ENCODE measurements at regions not wholly inside any gene's neighbourhood (a gene's known extent, or its start where the extent isn't known, plus 50 kb on each side); places are given as distances from the start of the nearest gene placed in this dataset.

DNA sequence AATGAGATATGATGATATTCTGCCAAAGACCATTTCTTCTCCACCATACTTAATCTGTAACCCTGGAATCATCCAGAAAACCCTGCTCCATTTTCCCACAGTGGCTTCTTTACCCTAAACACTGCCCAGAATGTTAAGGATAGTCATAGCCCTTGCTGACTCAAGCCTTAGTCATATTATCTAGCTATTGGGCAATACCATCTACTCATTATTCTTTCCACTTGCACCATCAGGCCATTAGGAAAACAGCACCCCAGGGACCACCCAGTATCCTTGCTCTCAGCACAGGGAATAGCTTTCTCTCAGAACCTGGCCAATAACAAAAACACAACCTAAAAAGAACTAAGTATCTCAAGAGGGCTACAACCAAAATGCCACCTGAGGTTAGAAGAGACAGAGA is 445.7 kb upstream of the SLC14A2 start:
- Histone ChIP-seq H3K27ac (peak overlapping the region; percentile 0), H3K4me3 (no peak overlapping the region), H3K4me1 (peaks cover 42% of the 10 kb centered on the region), H3K27me3 (ENCODE audit: insufficient read depth in 3 of 3, low read length in 2 of 3) (no peaks in the 10 kb centered on the region), H3K9me3 (no peaks in the 10 kb centered on the region), H3K36me3 (ENCODE audit: insufficient read depth in 1 of 2, low read depth in 1 of 2) (no peaks in the 10 kb centered on the region)
- DNase-seq (peak; percentile 61 to 72), ATAC-seq (peak; percentile 56 to 63 (median 59))
- intact Hi-C loops (cut with DNase I), result loop anchor here in 1 of 2 donors (10.0 kb wide), 1 partner anchor 165 kb away; no protein-coding TSS in a partner anchor
- TF ChIP-seq CTCF (IDR thresholded peaks at IDR 0.05), result no peak

- DNase-seq (peak in 1 of 2 donors; percentile 19), ATAC-seq (peak in 2 of 4 donors; percentile 7 to 34)
- TF ChIP-seq CTCF (IDR thresholded peaks at IDR 0.05), result no peak
- Histone ChIP-seq H3K27me3 (ENCODE audit: insufficient read depth in 3 of 3, low read length in 2 of 3) (no peaks in the 10 kb centered on the region), H3K4me1 (peaks cover 32% of the 10 kb centered on the region), H3K9me3 (no peaks in the 10 kb centered on the region), H3K27ac (no peak overlapping the region), H3K36me3 (ENCODE audit: insufficient read depth in 1 of 2, low read depth in 1 of 2) (no peaks in the 10 kb centered on the region), H3K4me3 (no peak overlapping the region)
- whole genome bisulfite sequencing, 3 donors, result 50 to 70% (median 67%) methylated on average over 4 of the region's 4 CpGs
- intact Hi-C loops (cut with DNase I), result no loop called here
These were observed 443.5 kb upstream of the SLC14A2 start for GRCh38 chr18:45171679-45172191.

DNA sequence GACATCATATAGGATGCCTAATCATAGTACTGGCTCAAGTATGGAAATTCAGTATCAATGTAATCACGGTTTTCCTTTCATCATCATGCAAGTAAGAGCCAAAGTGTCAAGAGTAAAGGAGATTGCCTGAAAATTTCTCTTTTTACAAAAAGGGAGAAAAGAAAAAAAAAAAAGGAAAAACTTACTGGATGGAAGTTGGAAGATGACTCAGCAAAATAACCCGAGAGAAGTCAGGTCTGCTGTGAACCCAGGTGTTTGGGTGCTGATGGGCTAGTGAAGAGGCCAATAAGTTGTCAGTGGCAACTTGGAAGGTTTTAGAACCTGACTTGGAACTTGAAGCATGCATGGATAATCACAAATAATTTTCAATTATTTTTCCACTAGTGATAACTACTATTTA is 441.9 kb upstream of the SLC14A2 start:
- TF ChIP-seq CTCF (IDR thresholded peaks at IDR 0.05), result no peak
- intact Hi-C loops (cut with DNase I), result no loop called here
- Histone ChIP-seq H3K9me3 (no peaks in the 10 kb centered on the region), H3K27me3 (ENCODE audit: insufficient read depth in 3 of 3, low read length in 2 of 3) (no peaks in the 10 kb centered on the region), H3K4me1 (peaks cover 19% of the 10 kb centered on the region), H3K4me3 (no peak overlapping the region), H3K27ac (no peak overlapping the region), H3K36me3 (ENCODE audit: insufficient read depth in 1 of 2, low read depth in 1 of 2) (no peaks in the 10 kb centered on the region)
- DNase-seq (no peak), ATAC-seq (no peak)
- 78 to 93% (median 81%) methylated on average over 2 of the region's 2 CpGs for WGBS, 3 donors

- DNase-seq (no peak), ATAC-seq (peak in 3 of 4 donors; percentile 26 to 64 (median 28))
- Histone ChIP-seq H3K27me3 (ENCODE audit: insufficient read depth in 3 of 3, low read length in 2 of 3) (no peaks in the 10 kb centered on the region), H3K9me3 (no peaks in the 10 kb centered on the region), H3K4me1 (peaks cover 15% of the 10 kb centered on the region), H3K36me3 (ENCODE audit: insufficient read depth in 1 of 2, low read depth in 1 of 2) (no peaks in the 10 kb centered on the region), H3K27ac (no peak overlapping the region), H3K4me3 (no peak overlapping the region)
- no peak for TF ChIP-seq CTCF (IDR thresholded peaks at IDR 0.05)
- intact Hi-C loops (cut with DNase I), result no loop called here
- 41 to 72% (median 48%) methylated on average over 2 of the region's 2 CpGs for WGBS, 3 donors
These were observed 441.3 kb upstream of the SLC14A2 start for GRCh38 chr18:45173799-45174519.
